HS-5 (cell line): ENCODE measurements at regions not wholly inside any gene's neighbourhood (a gene's known extent, or its start where the extent isn't known, plus 50 kb on each side); places are given as distances from the start of the nearest gene placed in this dataset.
"Not testable (repeated sequence)": the region's sequence is repeated elsewhere in the genome, so short reads cannot be mapped to it uniquely, and the experiment has no call there.

Experiments
- DNase-seq: peaks from one replicate; pipeline ENCODE4 v3.0.0-alpha.2; 2012; ENCODE audit warnings: low read depth

GRCh38 chrX:150125045-150125444, 186.8 kb upstream of the EOLA2 start:
- DNase-seq = not testable (repeated sequence)

GRCh38 chrX:150127216-150127615, 188.9 kb upstream of the EOLA2 start:
- DNase-seq = no peak

- DNase-seq = no peak
Measured at GRCh38 chrX:150143721-150144440, 205.6 kb upstream of the EOLA2 start.

GRCh38 chrX:150146271-150146896, 208.1 kb upstream of the EOLA2 start:
- DNase-seq = no peak

- DNase-seq = no peak
Measured at GRCh38 chrX:150148749-150149672, 210.7 kb upstream of the EOLA2 start.

- no peak for DNase-seq
Measured at GRCh38 chrX:150150076-150150779, 211.9 kb upstream of the EOLA2 start.

- no peak for DNase-seq
Measured at GRCh38 chrX:150150780-150151125, 212.4 kb upstream of the MAMLD1 start.

- DNase-seq = no peak
Measured at GRCh38 chrX:150152036-150152435, 211.1 kb upstream of the MAMLD1 start.

- DNase-seq = no peak
Measured at GRCh38 chrX:150152546-150152945, 210.6 kb upstream of the MAMLD1 start.

- DNase-seq = peak; percentile 31
Measured at GRCh38 chrX:150155436-150156035, 207.6 kb upstream of the MAMLD1 start.

- no peak for DNase-seq
Measured at GRCh38 chrX:150156615-150157014, 206.5 kb upstream of the MAMLD1 start.

GRCh38 chrX:150157291-150157690, 205.8 kb upstream of the MAMLD1 start:
- DNase-seq = no peak

- no peak for DNase-seq
Measured at GRCh38 chrX:150158554-150159332, 204.4 kb upstream of the MAMLD1 start.

- no peak for DNase-seq
Measured at GRCh38 chrX:150159537-150159936, 203.6 kb upstream of the MAMLD1 start.

GRCh38 chrX:150160656-150161055, 202.5 kb upstream of the MAMLD1 start:
- no peak for DNase-seq

- DNase-seq = no peak
Measured at GRCh38 chrX:150161193-150161592, 201.9 kb upstream of the MAMLD1 start.

- peak; percentile 19 for DNase-seq
Measured at GRCh38 chrX:150162141-150162540, 201.0 kb upstream of the MAMLD1 start.

- no peak for DNase-seq
Measured at GRCh38 chrX:150163221-150163930, 199.7 kb upstream of the MAMLD1 start.

GRCh38 chrX:150163956-150164726, 199.0 kb upstream of the MAMLD1 start:
- DNase-seq = no peak
